Brain microvascular endothelial cell (primary cell): ENCODE measurements at regions not wholly inside any gene's neighbourhood (a gene's known extent, or its start where the extent isn't known, plus 50 kb on each side); places are given as distances from the start of the nearest gene placed in this dataset.

Experiments
- DNase-seq: peaks from one replicate; pipeline ENCODE4 v3.0.0-alpha.2; 2020
- H3K27ac ChIP-seq: fragments of 250-450 bp; sonication (Bioruptor Pico); 2 replicates; pipeline ENCODE4 v1.5.1; 2020; ENCODE audit warnings: mild to moderate bottlenecking, moderate library complexity
- H3K27me3 ChIP-seq: fragments of 250-450 bp; sonication (Bioruptor Pico); replicated peaks from 2 replicates; pipeline ENCODE4 v1.5.1; 2020; ENCODE audit warnings: mild to moderate bottlenecking
- H3K36me3 ChIP-seq: fragments of 250-450 bp; sonication (Bioruptor Pico); replicated peaks from 2 replicates; pipeline ENCODE4 v1.5.1; 2020; ENCODE audit warnings: mild to moderate bottlenecking
- H3K4me3 ChIP-seq: 2 replicates; pipeline ENCODE4 v1.5.1; 2011; ENCODE audit warnings: low read depth, mild to moderate bottlenecking, control low read depth, low read length, moderate library complexity
- CTCF ChIP-seq: IDR thresholded peaks from 2 replicates; pipeline ENCODE4 v1.5.1; 2011; ENCODE audit warnings: low read depth, mild to moderate bottlenecking, moderate library complexity, low read length, control low read depth, inconsistent platforms; ENCODE audit errors: missing control alignments
- in situ Hi-C: cut with HindIII; loops from 2 replicates; pipeline ENCODE4 v1.10.0; 2017; ENCODE audit warnings: low sequenced_read_pairs, low pct_ligation_motif_present

GRCh38 chr14:22081337-22081736 is 407.7 kb upstream of the OR4E1 start:
- no peak overlapping the region for H3K27ac ChIP-seq
- no peak for TF ChIP-seq CTCF
- no peak for DNase-seq
- no peak overlapping the region for H3K4me3 ChIP-seq
- in situ Hi-C loops, result no loop called here
- no peaks in the 10 kb centered on the region for H3K27me3 ChIP-seq
- H3K36me3 ChIP-seq, result no peaks in the 10 kb centered on the region

DNA sequence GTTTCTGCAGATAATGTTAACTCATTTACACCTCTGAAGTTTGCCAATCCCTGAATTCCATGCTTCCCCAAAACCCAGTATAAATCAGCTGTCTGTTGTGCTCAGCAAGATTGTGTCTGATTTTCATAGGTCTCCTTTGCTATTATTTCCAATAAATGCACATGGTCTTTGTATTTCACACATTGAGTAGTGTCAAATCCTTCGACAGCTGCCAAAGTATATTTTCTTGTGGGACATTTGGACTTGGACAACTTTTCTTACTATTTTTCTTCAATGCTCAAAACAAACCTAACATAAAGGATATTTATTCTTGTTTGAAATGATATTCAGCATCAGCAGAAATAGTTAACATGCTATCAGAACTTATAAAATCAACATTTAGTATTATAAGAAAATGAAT is 406.1 kb upstream of the OR4E1 start:
- in situ Hi-C loops, result no loop called here
- DNase-seq, result no peak
- Histone ChIP-seq H3K27ac (no peak overlapping the region), H3K36me3 (no peaks in the 10 kb centered on the region), H3K27me3 (no peaks in the 10 kb centered on the region), H3K4me3 (no peak overlapping the region)
- TF ChIP-seq CTCF, result no peak

DNA sequence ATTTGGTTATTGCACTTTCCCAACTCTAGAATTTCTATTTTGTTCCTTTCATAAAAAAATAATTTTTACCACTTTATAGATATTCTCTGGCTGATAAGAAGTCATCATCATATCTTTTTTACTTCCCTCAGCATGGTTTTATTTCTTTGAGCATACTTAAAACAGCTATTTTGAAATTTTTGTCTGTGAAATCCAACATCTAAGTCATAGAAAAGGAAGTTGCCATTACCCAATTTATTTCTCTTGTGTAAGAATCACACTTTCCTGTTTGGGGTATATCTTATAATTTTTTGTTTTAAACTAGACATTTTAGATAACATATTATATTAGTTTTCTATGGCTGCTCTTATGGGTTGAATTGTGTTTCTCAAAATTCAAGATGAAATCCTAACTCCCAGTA is 400.2 kb upstream of the OR4E1 start:
- no peak for TF ChIP-seq CTCF
- Histone ChIP-seq H3K4me3 (no peak overlapping the region), H3K27me3 (no peaks in the 10 kb centered on the region), H3K27ac (no peak overlapping the region), H3K36me3 (no peaks in the 10 kb centered on the region)
- DNase-seq, result no peak
- in situ Hi-C loops, result no loop called here

DNA sequence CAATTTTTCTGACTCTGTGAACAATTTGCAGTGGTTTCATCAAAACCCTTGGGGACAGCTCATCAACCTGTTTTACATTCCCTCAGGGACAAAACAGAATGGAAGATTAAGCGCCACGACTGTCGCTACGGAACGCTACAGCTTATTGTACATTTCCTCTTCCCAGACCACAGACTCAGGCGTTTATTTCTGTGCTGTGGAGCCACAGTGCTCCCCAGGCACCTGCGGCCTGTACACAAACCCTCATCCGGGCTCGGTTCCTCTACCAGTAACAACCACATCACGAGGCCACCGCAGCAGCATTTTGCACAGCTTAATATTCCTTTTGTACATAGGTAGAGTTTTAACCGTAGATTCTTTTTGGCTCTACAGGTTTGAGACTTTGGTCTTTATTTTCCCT is 397.4 kb upstream of the OR4E1 start:
- TF ChIP-seq CTCF, result no peak
- H3K36me3 ChIP-seq, result no peaks in the 10 kb centered on the region
- DNase-seq, result no peak
- no peak overlapping the region for H3K27ac ChIP-seq
- no peaks in the 10 kb centered on the region for H3K27me3 ChIP-seq
- H3K4me3 ChIP-seq, result no peak overlapping the region
- in situ Hi-C loops, result no loop called here

DNA sequence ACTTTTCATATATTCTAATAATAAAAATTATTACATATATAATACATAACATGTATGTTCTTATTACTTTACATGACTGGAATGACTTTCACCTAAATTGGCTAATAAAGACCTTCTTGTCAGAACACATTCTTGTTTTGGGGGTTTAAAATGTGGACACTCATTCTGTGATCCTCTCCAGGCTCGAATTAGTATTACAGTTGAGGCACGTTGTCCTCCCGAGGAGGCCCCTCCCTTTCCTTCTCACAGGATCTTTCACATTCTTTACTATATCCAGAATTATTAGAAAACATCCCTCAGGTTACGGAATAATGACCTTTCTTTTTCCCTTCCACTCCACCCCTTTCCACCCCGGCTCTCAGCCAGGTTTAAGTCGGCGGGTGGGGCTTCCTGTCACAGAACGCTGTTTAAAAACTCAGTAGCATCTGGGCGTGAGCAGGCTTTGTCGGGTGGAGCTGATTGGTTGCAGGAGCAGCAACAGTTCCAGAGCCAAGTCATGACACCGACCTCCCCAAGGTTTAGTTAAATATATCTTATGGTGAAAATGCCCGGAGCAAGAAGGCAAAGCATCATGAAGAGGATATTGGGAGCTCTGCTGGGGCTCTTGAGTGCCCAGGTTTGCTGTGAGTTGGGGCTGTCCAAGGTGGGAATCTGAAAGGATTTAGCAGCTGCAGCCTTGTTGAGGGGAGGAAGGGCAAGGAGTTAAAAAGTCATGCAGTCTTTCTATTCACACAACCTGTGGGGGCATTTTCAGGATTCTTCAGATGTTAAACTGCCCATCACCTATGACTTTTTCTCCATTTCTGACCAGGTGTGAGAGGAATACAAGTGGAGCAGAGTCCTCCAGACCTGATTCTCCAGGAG is 396.7 kb upstream of the OR4E1 start:
- in situ Hi-C loops, result no loop called here
- Histone ChIP-seq H3K27ac (no peak overlapping the region), H3K27me3 (no peaks in the 10 kb centered on the region), H3K4me3 (no peak overlapping the region), H3K36me3 (no peaks in the 10 kb centered on the region)
- TF ChIP-seq CTCF, result no peak
- DNase-seq, result no peak

DNA sequence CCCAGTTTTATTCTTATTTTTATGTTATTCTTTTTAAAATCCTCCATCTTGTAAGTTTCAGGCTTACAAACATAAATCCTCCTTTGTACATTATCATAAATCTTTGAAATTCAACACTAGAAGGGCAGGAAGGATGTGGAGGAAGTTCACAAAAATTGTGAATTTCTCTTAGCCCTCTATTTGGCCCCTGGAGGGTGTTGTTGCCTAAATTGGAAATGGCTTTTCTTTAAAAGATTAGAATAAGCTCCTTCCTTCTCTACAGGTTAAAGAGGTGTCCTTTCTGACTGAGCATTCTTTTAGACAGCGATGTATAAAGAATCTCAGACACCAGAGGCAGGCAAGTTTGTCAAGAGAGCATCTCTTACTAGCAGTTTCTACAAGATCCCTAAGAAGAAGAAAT is 391.7 kb upstream of the OR4E1 start:
- Histone ChIP-seq H3K36me3 (no peaks in the 10 kb centered on the region), H3K4me3 (no peak overlapping the region), H3K27ac (no peak overlapping the region), H3K27me3 (no peaks in the 10 kb centered on the region)
- in situ Hi-C loops, result no loop called here
- no peak for DNase-seq
- TF ChIP-seq CTCF, result no peak
